Mesenchymal stem cell (in vitro differentiated cells and primary cell): ENCODE measurements at regions not wholly inside any gene's neighbourhood (a gene's known extent, or its start where the extent isn't known, plus 50 kb on each side); places are given as distances from the start of the nearest gene placed in this dataset.

Experiments
- DNase-seq: peaks from one replicate; pipeline ENCODE4 v3.0.0-alpha.2; 2013
- H2AFZ ChIP-seq: one replicate; pipeline ENCODE4 v1.6.1; 2013; ENCODE audit warnings: low read depth, mild to moderate bottlenecking, control low read depth, inconsistent platforms, low read length, moderate library complexity
- H2AK5ac ChIP-seq: 2 replicates; pipeline ENCODE4 v1.6.1; 2013; ENCODE audit warnings: low read length, moderate library complexity, mild to moderate bottlenecking, inconsistent platforms; ENCODE audit not compliant: severe bottlenecking
- H2BK120ac ChIP-seq: one replicate; pipeline ENCODE4 v1.6.1; 2013; ENCODE audit warnings: low read depth, mild to moderate bottlenecking, inconsistent platforms, low read length, moderate library complexity
- H2BK12ac ChIP-seq, 2 experiments: one replicate each; pipeline ENCODE4 v1.6.1; 2013; ENCODE audit warnings: inconsistent platforms in 2 of 2, low read length in 2 of 2, mild to moderate bottlenecking in 2 of 2, moderate library complexity in 2 of 2, control low read depth in 1 of 2
- H2BK15ac ChIP-seq: one replicate; pipeline ENCODE4 v1.6.1; 2013; ENCODE audit warnings: mild to moderate bottlenecking, low read depth, inconsistent platforms; ENCODE audit not compliant: poor library complexity, severe bottlenecking
- H2BK5ac ChIP-seq: 2 replicates; pipeline ENCODE4 v1.6.1; 2013; ENCODE audit warnings: low read depth, mild to moderate bottlenecking, low read length, control low read depth, inconsistent platforms; ENCODE audit not compliant: poor library complexity, severe bottlenecking
- H3K14ac ChIP-seq, 2 experiments: one replicate each; pipeline ENCODE4 v1.6.1; 2013; ENCODE audit warnings: inconsistent platforms in 2 of 2, low read length in 2 of 2, control low read depth in 1 of 2, mild to moderate bottlenecking in 1 of 2, moderate library complexity in 1 of 2
- H3K18ac ChIP-seq, 2 experiments: one replicate each; pipeline ENCODE4 v1.6.1; 2013; ENCODE audit warnings: inconsistent platforms in 2 of 2, low read length in 2 of 2, control low read depth in 1 of 2, low read depth in 1 of 2, mild to moderate bottlenecking in 1 of 2
- H3K23ac ChIP-seq, 2 experiments: one replicate each; pipeline ENCODE4 v1.6.1; 2013; ENCODE audit warnings: inconsistent platforms in 2 of 2, low read length in 2 of 2, mild to moderate bottlenecking in 2 of 2, moderate library complexity in 2 of 2, control low read depth in 1 of 2
- H3K27ac ChIP-seq: 2 replicates; pipeline ENCODE4 v1.5.1; 2013; ENCODE audit warnings: mild to moderate bottlenecking, moderate library complexity, low read length, control low read depth, inconsistent platforms; ENCODE audit not compliant: poor library complexity, severe bottlenecking
- H3K27me3 ChIP-seq, 2 experiments: 2 replicates each; pipeline versions ENCODE4 v1.6.1 to v1.7.0; 2013; ENCODE audit warnings: low read length in 2 of 2, mild to moderate bottlenecking in 2 of 2, moderate library complexity in 2 of 2, control low read depth in 1 of 2, inconsistent platforms in 1 of 2; ENCODE audit not compliant: control insufficient read depth in 1 of 2, insufficient read depth in 1 of 2
- H3K36me3 ChIP-seq, 2 experiments: 2 replicates each; pipeline versions ENCODE4 v1.6.1 to v1.7.0; 2013; ENCODE audit warnings: low read length in 2 of 2, control low read depth in 1 of 2, inconsistent platforms in 1 of 2, low read depth in 1 of 2, mild to moderate bottlenecking in 1 of 2; ENCODE audit not compliant: insufficient read depth in 2 of 2, control insufficient read depth in 1 of 2
- H3K4ac ChIP-seq, 2 experiments: one replicate each; pipeline ENCODE4 v1.6.1; 2013; ENCODE audit warnings: inconsistent platforms in 2 of 2, low read length in 2 of 2, mild to moderate bottlenecking in 2 of 2, moderate library complexity in 2 of 2, control low read depth in 1 of 2, low read depth in 1 of 2
- H3K4me1 ChIP-seq: 2 replicates; pipeline ENCODE4 v1.6.1; 2013; ENCODE audit warnings: low read depth, low read length, control low read depth; ENCODE audit not compliant: control insufficient read depth, insufficient read depth
- H3K4me2 ChIP-seq: 2 replicates; pipeline ENCODE4 v1.6.1; 2013; ENCODE audit warnings: low read length, mild to moderate bottlenecking, inconsistent platforms; ENCODE audit not compliant: poor library complexity, severe bottlenecking
- H3K4me3 ChIP-seq, 2 experiments: 2 replicates each; pipeline versions ENCODE4 v1.5.1 to v1.7.0; 2013; ENCODE audit warnings: low read length in 2 of 2, mild to moderate bottlenecking in 2 of 2, control low read depth in 1 of 2, low read depth in 1 of 2; ENCODE audit not compliant: insufficient read depth in 1 of 2
- H3K79me1 ChIP-seq: replicated peaks from 2 replicates; pipeline ENCODE4 v1.6.1; 2013; ENCODE audit warnings: mild to moderate bottlenecking, control low read depth, low read length, inconsistent platforms; ENCODE audit not compliant: poor library complexity, severe bottlenecking
- H3K9ac ChIP-seq: 2 replicates; pipeline ENCODE4 v1.7.0; 2013; ENCODE audit warnings: mild to moderate bottlenecking, low read length, moderate library complexity
- H3K9me3 ChIP-seq: 2 replicates; pipeline ENCODE4 v1.7.0; 2013; ENCODE audit warnings: mild to moderate bottlenecking, low read length; ENCODE audit not compliant: control insufficient read depth
- H4K8ac ChIP-seq: one replicate; pipeline ENCODE4 v1.6.1; 2013; ENCODE audit warnings: inconsistent platforms, mild to moderate bottlenecking, low read length, moderate library complexity
- H4K91ac ChIP-seq: one replicate; pipeline ENCODE4 v1.6.1; 2013; ENCODE audit warnings: mild to moderate bottlenecking, low read length, inconsistent platforms
- WGBS: methylation state at CpG from one replicate; pipeline ENCODE4 v1.1.7; 2013; ENCODE audit warnings: mixed read lengths; 5-methylcytosine and 5-hydroxymethylcytosine counted together

DNA sequence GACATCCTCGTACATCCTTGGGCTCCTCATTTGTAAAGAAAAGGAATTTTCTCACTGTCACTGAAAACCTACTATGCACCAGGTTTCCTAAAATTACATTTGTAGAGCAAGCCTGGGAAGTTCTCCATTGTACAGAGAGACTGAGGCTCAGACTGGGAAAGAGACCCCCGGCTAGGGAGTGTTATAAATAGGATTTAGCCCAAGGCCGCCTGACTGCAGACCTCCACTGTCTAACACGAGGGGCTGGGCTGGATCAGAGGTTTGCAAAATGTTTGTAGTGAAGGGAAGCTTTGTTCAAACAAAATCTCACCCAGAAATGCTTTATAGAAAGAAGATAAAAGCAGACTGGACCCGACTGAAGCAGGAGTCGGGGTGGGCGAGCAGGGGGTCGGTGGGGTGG, 131.3 kb downstream of the ACTL8 start:
- Histone ChIP-seq H3K4ac (no peak overlapping the region), H3K36me3 (no peaks in the 10 kb centered on the region), H3K9me3 (no peaks in the 10 kb centered on the region), H3K9ac (no peak overlapping the region), H4K91ac (no peak overlapping the region), H3K4me1 (no peaks in the 10 kb centered on the region), H2BK15ac (no peak overlapping the region), H4K8ac (no peak overlapping the region), H3K4me2 (no peak overlapping the region), H3K14ac (no peak overlapping the region), H3K27ac (no peak overlapping the region), H2BK5ac (no peak overlapping the region), H3K18ac (no peak overlapping the region), H2BK120ac (no peak overlapping the region), H3K4me3 (no peak overlapping the region), H2AK5ac (no peak overlapping the region), H3K27me3 (peaks cover 6 to 26% of the 10 kb centered on the region in 2 experiments), H3K79me1 (no peaks in the 10 kb centered on the region), H2AFZ (no peak overlapping the region), H3K23ac (no peak overlapping the region), H2BK12ac (no peak overlapping the region)
- WGBS, result 76% methylated on average over 7 of the region's 8 CpGs
- no peak for DNase-seq

DNA sequence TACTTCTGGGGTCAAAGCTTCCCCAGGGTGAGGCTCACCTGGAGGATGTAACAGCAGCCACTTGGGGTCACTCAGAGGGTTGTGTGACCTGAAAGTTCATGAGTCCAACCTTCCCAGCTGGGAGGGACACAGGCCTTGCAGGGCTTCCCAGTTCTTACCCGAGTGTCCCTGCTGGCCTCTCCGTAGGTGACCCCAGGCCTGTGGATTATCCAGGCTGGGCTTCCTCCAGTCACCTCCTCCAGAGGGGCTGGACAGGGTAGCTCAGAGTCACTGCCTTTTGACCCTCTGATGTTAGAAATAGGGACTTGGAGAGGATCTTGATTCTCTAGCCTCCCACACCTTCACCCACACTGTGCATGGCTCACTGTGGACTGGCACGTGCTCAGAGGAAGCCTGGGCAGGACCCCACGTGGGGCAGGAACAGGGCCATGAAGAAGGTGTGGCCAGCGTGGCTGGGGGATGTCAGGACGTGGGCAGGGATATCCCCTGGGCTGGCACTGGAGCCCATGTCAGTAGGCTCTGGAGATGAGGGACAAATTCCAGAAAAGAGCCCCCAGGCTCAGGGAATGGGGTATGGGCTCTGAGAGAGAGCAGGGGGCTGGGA, 131.8 kb downstream of the ACTL8 start:
- Histone ChIP-seq H3K79me1 (no peaks in the 10 kb centered on the region), H3K14ac (no peak overlapping the region), H3K23ac (no peak overlapping the region), H3K27ac (no peak overlapping the region), H4K91ac (no peak overlapping the region), H2BK5ac (no peak overlapping the region), H2BK120ac (no peak overlapping the region), H2AK5ac (no peak overlapping the region), H3K4me2 (no peak overlapping the region), H3K9me3 (no peaks in the 10 kb centered on the region), H4K8ac (no peak overlapping the region), H3K9ac (no peak overlapping the region), H2BK15ac (no peak overlapping the region), H3K27me3 (peaks cover 6 to 26% of the 10 kb centered on the region in 2 experiments), H2AFZ (no peak overlapping the region), H3K4me3 (no peak overlapping the region), H3K4me1 (no peaks in the 10 kb centered on the region), H3K36me3 (no peaks in the 10 kb centered on the region), H2BK12ac (no peak overlapping the region), H3K4ac (no peak overlapping the region), H3K18ac (no peak overlapping the region)
- 64% methylated on average over 5 of the region's 6 CpGs for WGBS
- no peak for DNase-seq

DNA sequence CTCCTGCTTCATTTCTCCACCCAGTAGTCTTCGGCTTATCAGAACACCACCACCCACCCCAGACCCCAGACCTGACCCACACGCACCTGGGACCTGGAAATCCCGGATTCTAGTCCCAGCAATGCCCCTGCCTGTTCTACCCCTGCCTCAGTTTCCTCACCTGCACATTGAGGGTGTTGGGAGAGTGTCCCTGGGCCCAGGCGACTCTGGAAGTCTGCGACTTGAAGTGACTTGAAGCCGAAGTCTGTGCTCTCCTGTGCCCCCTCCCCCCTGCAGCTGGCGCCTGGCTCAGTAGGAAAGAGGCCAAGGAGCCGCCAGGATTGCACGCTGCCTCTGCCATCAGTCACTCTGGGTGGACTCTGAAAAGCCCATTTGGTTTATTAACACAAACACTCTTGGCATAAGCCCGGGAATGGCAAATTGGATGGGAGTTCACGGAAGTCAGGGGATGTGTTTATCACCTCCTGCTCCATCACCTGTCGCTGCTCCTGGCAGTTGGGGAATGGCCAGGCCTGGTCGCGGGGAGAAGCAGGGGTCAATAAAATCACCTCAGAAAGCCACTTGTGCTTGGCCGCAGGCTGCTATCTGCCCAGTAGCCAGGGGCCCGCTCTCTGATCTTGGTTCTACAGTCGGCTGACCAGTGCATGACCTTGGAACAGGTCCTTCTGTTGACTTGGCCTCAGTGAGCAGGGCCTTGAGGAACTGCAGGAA, 132.7 kb downstream of the ACTL8 start:
- WGBS, result 76% methylated on average over 17 of the region's 17 CpGs
- H2BK120ac ChIP-seq, result no peak overlapping the region
- no peak overlapping the region for H4K91ac ChIP-seq
- H3K4me2 ChIP-seq, result no peak overlapping the region
- no peak overlapping the region for H4K8ac ChIP-seq
- H3K18ac ChIP-seq, result no peak overlapping the region
- H2AK5ac ChIP-seq, result no peak overlapping the region
- H3K36me3 ChIP-seq, result no peaks in the 10 kb centered on the region
- no peak overlapping the region for H2BK15ac ChIP-seq
- no peak overlapping the region for H3K4ac ChIP-seq
- H3K9me3 ChIP-seq, result no peaks in the 10 kb centered on the region
- H3K4me1 ChIP-seq, result no peaks in the 10 kb centered on the region
- H2BK12ac ChIP-seq, result no peak overlapping the region
- H3K27me3 ChIP-seq, result peaks cover 6 to 26% of the 10 kb centered on the region in 2 experiments
- no peak overlapping the region for H2BK5ac ChIP-seq
- no peak overlapping the region for H3K9ac ChIP-seq
- no peak overlapping the region for H2AFZ ChIP-seq
- no peak for DNase-seq
- H3K4me3 ChIP-seq, result no peak overlapping the region
- H3K14ac ChIP-seq, result no peak overlapping the region
- H3K79me1 ChIP-seq, result no peaks in the 10 kb centered on the region
- no peak overlapping the region for H3K27ac ChIP-seq
- no peak overlapping the region for H3K23ac ChIP-seq

DNA sequence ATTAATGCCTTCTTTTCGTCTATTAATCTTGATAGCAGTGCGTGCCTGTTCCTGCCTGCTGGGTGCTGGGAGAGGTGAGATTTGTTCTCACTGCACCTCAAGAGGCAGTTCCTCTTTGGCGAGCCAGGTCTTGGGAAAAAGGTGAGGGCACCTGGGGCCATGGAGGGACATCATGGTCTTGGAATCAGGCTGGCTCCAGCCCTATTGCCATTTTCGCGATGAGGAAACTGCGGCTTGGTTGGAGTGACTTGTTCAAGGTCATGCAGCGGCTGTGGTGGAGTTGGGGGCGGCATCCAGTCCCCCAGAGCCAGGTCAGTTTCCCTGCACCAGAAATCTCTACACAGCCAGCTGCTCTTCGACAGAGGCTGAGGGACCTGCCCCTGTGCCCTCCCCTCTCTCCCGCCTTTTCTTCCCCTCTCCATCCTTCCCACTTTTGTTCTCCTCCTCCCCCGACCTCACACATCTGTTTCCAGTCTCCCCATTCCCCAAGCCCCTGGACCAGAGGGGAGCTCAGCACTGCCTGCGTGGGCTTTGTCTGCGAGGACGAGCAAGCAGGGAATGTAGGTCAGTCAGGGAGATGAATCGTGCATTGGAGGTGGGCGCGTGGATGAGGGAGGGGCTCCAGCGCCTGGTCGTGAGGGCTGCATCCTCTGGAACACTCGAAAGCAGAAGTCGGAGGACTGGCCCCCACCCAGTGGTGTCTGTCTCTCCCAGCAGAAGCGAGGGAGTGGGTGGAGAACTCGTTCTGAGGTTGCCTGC, 135.1 kb downstream of the ACTL8 start:
- no peaks in the 10 kb centered on the region for H3K9me3 ChIP-seq
- no peak overlapping the region for H2BK5ac ChIP-seq
- no peak overlapping the region for H3K23ac ChIP-seq
- no peak overlapping the region for H2BK15ac ChIP-seq
- H4K91ac ChIP-seq, result no peak overlapping the region
- no peak overlapping the region for H2AFZ ChIP-seq
- no peaks in the 10 kb centered on the region for H3K79me1 ChIP-seq
- no peak overlapping the region for H3K18ac ChIP-seq
- H3K36me3 ChIP-seq, result no peaks in the 10 kb centered on the region
- no peaks in the 10 kb centered on the region for H3K4me1 ChIP-seq
- DNase-seq, result no peak
- no peak overlapping the region for H2AK5ac ChIP-seq
- H3K4me2 ChIP-seq, result no peak overlapping the region
- H3K9ac ChIP-seq, result no peak overlapping the region
- no peak overlapping the region for H2BK120ac ChIP-seq
- WGBS, result 69% methylated on average over 22 of the region's 23 CpGs
- H4K8ac ChIP-seq, result no peak overlapping the region
- H3K27me3 ChIP-seq, result peaks cover 6 to 26% of the 10 kb centered on the region in 2 experiments
- no peak overlapping the region for H3K27ac ChIP-seq
- no peak overlapping the region for H2BK12ac ChIP-seq
- no peak overlapping the region for H3K4ac ChIP-seq
- no peak overlapping the region for H3K14ac ChIP-seq
- H3K4me3 ChIP-seq, result no peak overlapping the region
